ENCODE measurements at regions not wholly inside any gene's neighbourhood (a gene's known extent, or its start where the extent isn't known, plus 50 kb on each side); places are given as distances from the start of the nearest gene placed in this dataset.

- DNase-seq (ENCODE audit: low spot score): no peak
Observed at GRCh38 chr12:127254420-127254955, 1012.5 kb upstream of the TMEM132C start.

- no peak for DNase-seq (ENCODE audit: low spot score)
Observed at GRCh38 chr12:127257366-127257935, 1009.5 kb upstream of the TMEM132C start.

DNA sequence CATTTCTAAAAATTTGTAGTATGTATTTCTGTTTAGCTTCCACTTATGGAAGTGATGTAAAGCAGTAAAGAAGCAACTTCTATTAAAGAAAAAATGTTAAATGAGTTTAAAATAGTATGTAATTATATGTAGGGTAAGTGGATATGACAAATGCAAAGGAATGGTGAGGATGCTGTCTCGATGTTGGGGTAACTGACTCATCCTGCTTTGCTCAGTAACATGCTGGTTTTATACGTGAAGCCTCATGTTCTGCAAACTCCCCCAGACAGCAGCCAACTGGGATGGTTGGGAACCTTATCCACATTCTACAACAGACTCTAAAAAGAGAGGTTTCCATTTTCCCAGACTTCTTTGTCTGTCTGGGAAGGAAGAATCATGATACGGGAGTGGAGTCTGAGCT is 1006.4 kb upstream of the TMEM132C start:
- DNase-seq (ENCODE audit: low spot score): no peak

- no peak for DNase-seq (ENCODE audit: low spot score)
Observed at GRCh38 chr12:127260999-127261398, 1006.0 kb upstream of the TMEM132C start.

DNA sequence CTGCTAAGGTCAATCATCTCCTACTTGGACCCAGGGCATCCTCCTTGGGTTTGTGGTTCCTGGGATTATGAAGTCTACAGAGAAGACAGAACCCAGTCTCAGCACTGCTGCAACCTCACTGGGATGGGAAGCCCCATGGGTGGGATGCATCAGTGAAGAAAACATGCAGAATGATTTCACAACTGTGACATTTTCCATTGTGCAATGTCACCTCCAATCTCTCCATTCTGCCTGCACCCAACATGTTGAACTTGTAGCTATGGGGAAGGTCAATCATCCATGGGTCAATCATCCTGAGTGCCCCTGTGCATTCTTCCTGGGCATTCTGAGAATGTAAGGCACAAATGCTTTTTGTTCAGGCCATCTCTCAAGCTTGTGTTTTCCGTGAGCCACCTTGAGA is 1004.4 kb upstream of the TMEM132C start:
- DNase-seq (ENCODE audit: low spot score): no peak

GRCh38 chr12:127263621-127264020 is 1003.3 kb upstream of the TMEM132C start:
- DNase-seq (ENCODE audit: low spot score): no peak

GRCh38 chr12:127267128-127267527 is 999.8 kb upstream of the TMEM132C start:
- DNase-seq (ENCODE audit: low spot score): no peak

DNA sequence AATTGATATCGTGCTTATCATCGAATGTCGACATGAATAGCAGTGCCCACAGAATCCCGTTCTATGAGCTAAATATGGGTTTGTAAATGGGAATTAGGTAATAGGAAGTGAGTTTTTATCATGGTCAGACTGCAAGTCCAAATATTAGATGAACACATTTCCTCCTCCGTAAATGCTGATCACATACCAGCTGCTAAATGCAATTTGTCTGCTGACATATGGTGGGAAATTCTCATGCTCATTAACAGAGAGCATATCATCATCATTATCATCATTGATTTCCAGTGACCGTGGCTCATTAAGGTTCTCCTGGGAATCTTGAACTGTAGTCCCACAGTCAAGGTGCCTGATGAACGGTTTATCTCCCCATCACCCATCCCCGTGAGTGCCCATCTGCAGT is 998.8 kb upstream of the TMEM132C start:
- no peak for DNase-seq (ENCODE audit: low spot score)

GRCh38 chr12:127268706-127269425 is 998.1 kb upstream of the TMEM132C start:
- no peak for DNase-seq (ENCODE audit: low spot score)

DNA sequence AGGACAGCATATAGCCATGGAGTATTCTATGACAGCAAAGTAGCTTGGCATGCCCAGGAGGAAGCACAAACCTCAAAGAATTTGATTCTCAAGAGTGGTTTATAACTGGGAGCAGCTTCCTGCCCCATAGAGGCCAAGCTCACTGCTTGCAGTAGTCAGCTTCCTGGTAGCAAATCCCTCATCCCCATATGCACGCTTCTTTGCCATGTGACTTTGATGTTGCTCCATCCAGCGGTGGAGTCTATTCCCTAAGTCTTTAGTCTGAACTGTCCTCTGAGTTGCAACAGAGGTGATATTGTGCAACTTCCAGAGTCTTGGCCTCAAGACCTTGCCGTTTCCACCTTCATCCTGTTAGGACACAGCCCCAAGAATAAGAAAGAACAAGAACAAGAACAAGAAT is 996.8 kb upstream of the TMEM132C start:
- DNase-seq (ENCODE audit: low spot score): no peak

DNA sequence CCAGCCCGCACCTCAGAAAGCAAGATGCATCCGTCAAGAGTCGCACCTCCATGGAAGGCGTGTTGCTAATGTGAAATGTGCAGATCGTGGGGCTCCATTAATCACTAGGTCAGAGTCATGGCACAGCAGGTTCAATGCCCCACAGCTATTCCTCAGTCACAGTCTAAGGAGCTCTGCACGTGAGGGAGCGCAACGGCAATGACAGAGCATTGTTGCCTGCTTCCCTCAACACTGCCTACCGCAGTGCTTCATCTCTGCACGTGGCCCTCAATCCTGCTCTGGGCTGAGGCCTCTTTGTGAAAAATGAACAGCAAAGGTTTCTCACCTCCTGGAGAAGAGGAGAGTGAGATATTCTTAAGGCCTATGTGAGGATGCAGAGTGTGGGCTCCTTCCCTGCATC is 995.2 kb upstream of the TMEM132C start:
- DNase-seq (ENCODE audit: low spot score): no peak

- DNase-seq (ENCODE audit: low spot score): no peak
Observed at GRCh38 chr12:127272864-127273263, 994.1 kb upstream of the TMEM132C start.

- DNase-seq (ENCODE audit: low spot score): no peak
Observed at GRCh38 chr12:127273626-127274025, 993.3 kb upstream of the TMEM132C start.

DNA sequence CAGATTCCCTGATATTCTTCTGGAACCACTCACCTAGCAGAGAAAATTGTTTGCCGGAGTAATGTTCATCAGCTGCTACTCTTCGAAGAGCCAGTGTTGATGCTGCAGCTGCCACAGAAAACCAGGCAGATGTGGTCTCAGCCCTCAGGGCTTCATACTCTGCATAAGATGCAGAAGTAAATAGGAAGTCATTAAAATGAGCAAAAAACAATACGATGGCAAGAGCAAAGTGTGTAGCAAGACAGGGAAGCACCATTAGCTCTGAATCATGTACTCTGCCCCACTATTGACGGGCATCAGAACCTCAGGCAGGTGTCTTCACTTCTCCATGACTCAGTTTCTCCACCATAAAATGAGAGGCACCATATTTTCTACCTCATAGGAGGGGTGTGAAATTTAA is 991.6 kb upstream of the TMEM132C start:
- DNase-seq (ENCODE audit: low spot score): no peak

- no peak for DNase-seq (ENCODE audit: low spot score)
Observed at GRCh38 chr12:127277882-127278281, 989.1 kb upstream of the TMEM132C start.

DNA sequence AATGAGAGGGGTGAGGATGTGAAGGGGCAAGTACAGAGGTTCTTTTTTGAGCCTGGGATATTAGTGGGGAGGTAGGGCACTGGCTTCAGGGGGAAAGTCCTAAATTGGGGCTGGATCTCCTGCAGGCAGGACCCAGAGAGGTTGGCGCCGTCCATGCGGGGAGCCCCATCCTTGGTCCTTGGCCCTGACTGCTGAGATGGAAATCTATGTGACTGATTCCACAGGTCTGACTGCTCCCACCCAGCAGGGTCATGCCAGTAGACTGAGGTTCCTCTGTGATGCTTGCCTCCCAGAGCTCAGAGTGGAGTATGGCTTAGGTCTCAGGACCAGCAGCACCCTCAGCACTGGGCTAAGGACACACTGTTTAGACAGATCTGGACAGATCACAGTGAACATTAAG is 988.6 kb upstream of the TMEM132C start:
- DNase-seq (ENCODE audit: low spot score): no peak

DNA sequence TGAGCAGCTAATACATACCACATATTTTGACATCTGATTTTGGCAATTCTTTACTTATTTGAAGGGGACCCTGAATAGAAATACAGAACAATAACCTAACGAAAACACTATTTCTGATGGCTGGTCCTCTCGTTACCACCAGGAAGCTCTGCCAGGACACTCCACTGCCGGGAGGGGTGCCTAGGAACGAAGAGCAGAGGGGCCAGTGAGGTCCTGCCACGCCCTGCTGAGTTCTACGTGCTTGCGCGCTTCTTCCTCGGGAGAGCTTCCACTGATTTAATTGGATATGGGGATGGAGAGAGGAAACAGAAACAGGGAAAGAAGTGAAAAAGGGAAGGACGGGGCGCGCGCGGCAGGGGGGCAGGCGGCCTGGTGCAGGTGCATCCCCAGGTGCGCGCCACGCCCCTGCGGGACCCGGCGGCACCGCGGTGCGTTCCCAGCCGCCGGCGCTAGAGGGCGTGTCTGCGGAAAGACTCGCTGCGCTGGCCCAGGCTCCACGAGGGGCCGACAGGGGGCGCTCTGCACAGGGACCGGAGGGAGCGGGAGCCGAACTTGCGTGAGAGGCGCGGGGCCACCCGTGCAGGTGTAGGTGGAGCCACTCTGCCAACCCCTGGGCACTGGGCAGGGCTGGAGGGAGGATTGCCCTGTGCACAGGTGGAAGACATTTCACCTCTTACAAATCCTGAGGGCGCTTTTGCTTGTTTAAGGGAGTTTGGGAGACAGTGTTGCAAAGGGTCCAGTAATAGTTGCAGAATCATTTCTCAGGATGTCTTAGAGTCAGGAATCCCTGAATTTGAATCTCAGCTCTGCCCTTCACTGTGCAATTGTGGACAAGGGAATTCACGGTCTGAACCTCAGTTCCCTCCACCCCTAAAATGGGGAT is 986.3 kb upstream of the TMEM132C start:
- no peak for DNase-seq (ENCODE audit: low spot score)

- no peak for DNase-seq (ENCODE audit: low spot score)
Observed at GRCh38 chr12:127282786-127283565, 984.0 kb upstream of the TMEM132C start.

GRCh38 chr12:127284021-127284420 is 982.9 kb upstream of the TMEM132C start:
- no peak for DNase-seq (ENCODE audit: low spot score)

DNA sequence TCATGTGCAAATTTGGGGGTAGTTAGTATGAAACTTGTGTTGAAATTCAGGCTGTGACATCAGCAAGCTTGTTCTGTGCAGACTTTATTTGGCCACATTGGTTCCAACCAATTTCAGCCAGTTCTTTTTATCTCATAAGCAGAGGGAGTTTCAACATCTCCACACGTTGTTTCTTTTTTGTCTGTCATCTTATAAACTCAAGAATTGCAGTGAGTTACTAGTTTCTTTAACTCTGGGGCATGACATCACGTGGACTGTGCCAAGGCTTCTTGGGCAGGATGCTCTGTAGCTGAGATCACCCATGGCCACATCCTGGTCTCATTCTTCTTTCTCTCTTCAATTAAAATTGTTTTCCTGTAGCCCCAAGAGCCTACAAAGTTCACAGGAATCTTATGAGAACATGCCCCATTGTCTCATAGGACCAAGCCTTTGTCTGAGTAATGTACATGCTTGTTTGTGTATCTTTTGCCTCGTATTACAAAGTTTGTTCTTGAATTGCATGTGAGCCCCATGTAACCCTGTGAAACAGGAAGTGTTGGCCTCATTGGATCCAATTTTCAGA is 982.0 kb upstream of the TMEM132C start:
- DNase-seq (ENCODE audit: low spot score): no peak

- DNase-seq (ENCODE audit: low spot score): no peak
Observed at GRCh38 chr12:127286281-127286680, 980.7 kb upstream of the TMEM132C start.
